HG03064 (cell line): ENCODE measurements at regions not wholly inside any gene's neighbourhood (a gene's known extent, or its start where the extent isn't known, plus 50 kb on each side); places are given as distances from the start of the nearest gene placed in this dataset.

ENCODE experiments used
- ATAC-seq: cut with Tn5 transposase; IDR thresholded peaks from one replicate; pipeline ENCODE4 v1.9.1; 2021; ENCODE audit warnings: low read depth; ENCODE audit not compliant: unreplicated experiment

GRCh38 chr18:28718696-28719095 is 541.8 kb upstream of the CDH2 start:
- ATAC-seq = no peak

DNA sequence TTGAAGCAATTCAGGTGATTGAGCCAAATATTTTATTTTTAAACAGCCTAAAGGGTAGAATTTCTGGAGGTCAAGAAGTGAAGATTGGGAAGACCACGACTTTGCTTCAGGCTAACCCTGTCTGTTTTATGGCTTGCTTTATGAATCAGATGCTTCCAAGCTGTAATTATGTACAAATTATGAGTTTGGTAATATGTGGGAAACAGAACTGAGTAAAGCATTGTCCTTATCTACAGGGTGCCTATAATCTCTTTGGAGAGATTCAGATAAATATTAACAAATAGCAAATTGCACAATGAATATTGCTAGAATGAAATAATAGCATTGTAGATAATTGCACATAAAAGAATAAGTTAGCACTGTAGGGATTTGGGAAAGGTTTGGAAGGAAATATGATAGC is 539.4 kb upstream of the CDH2 start:
- no peak for ATAC-seq

DNA sequence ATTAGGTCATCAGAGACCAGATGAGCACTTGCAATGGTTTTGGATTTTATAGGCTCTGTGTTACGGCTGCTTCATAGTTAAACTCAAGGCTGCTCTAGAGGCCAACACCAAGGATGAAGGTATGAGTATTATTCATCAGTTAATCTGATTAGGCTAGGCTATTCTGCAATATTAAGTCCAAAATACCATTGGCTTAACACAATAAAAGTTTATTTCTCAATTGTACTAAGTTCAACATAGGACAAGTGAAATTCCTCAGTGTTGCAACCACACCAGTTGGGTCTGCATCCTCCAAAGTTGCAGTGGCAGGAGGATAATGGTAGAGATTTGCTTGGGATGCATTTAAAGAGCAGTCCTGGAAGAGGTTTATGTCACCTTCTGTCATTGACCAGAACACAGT is 538.3 kb upstream of the CDH2 start:
- ATAC-seq = no peak

DNA sequence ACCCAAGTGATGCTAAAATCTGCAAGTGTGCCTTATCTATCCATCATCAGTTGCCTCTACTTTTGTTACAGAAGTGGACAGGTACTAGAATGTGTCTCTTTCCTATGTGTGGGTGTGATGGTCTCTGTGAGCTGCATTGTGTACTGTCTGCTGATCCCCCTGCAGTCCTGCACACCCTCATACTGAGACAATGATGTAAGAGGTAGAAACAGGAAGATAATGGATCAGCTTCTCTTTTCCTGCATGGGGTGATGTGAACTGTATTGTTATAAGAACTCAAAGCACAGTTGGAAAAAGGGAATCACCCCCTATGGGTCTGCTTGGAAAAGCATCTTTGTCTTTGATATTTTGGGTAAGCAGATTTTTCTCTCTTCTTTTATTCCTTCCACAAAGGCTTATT is 537.6 kb upstream of the CDH2 start:
- ATAC-seq = no peak

GRCh38 chr18:28712796-28713425 is 536.0 kb upstream of the CDH2 start:
- no peak for ATAC-seq

DNA sequence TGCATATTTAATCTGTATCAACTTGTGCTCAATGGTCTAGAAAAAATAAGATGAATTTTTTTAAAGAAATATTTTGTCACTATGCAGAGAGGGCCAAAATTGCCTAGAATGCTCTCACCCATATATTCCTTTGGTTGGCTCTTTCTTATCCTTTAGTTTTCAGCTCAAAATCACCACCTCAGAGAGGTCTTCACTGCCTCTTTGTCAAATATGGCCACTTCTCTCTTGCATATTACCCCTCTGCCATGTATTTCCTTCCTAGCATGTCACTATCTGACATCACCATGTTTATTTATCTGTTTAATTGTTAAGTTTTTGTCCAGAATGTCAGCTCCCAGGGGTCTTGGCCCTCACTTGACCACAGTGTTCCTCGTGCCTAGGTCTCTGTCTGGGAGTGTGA is 535.2 kb upstream of the CDH2 start:
- no peak for ATAC-seq

DNA sequence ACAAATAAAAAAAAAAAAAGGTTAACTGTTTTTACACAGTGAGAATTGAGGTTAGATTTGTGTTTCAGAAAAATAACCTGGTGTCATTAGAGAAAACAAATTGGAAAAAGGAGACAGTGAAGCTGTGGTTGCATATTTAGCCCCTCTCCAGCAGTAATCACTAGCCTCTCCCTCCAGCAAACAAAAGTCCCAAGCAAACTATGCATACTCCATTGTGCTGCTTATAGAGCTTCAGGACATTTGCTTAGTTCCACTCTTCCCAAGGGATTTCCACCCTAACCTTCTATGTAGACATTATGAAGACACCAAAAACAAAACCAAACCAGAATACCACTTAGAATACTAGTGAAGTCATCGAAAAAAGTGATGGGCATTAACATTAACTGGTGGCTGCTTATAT is 534.2 kb upstream of the CDH2 start:
- ATAC-seq = no peak

DNA sequence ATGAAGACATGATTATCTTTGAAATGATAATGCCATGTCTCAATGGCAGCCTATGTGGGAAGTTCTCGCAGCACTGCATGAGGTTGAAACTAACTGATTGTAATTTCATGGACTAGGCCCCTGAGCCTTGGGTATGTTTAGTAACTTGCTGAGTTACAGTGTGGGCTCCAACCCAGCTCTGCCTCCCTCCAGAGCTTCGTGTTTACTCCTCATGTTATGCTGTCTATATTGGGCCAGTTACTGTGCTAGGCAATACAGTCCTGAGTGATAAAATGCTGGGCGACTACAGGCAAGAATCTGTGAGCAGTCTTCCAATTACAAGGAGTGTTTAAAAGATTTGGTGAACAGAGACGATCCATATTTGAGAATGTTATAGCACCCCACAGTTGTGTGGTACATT is 530.1 kb upstream of the CDH2 start:
- no peak for ATAC-seq

GRCh38 chr18:28706397-28706796 is 529.5 kb upstream of the CDH2 start:
- no peak for ATAC-seq

GRCh38 chr18:28705482-28705881 is 528.6 kb upstream of the CDH2 start:
- ATAC-seq = no peak

DNA sequence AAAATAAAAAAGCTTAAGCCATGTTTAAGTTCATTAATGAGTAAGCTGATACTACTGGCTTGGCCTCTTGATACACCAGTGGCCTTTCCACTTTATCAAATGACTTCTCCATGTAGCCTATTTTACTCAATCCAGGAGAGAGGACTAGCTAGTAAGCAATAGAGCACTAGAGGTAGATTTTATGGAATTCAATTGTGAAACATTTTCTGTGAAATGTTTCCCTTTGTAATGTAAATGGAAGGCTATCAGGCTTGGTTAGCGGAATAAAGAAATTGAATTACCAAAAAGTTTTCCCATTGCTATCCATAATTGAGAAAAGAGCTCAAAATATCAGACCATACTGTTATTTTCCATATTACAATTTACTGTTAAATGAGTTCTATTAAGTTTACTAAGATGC is 515.4 kb upstream of the CDH2 start:
- no peak for ATAC-seq

DNA sequence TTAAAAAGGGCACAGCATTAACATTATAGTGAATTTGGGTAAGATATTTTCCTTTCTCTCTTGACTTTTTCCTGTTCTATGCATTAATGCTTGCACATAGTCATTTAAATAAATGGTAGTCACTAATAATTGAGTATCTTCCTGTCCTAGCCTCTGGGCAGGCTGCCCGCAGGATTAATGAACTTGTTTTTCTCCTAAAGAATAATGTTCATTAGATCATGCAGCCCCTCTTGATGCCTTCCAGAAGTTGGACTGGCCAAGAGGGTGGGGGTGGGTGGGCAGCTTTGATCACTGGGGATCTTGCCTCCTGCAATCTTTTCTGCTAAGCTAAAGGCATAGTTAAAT is 514.5 kb upstream of the CDH2 start:
- ATAC-seq = no peak

DNA sequence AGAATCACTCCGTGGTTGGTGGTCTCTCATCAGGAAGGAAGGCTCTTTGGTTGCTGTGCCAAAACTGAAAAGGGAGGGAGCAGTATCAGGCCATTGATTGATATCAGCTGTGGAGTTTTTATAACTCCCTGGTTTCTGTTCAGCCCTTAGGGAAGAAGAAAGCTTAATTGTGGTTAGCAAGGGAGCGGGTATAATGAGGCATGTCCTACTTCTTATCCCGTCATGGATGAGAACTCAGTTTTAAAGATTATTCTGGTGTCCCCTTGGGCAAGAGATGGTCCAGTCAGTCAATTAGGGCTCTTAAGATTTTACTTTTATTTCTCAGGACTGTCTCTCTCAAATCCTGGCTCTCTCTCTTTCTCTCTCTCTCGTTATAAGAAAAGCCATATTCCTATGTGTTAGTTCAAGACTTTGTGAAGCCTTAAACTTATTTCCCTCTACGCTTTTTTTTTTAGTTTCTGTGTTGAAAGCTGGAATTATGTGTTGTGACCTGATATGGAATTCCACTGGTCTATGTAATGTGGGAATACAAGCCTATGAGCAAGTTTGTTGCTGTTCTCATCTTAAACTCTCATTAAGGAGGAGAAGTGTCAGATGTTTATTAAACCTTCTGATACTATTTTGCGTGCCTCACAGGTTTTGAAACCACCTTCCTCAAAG is 514.0 kb upstream of the CDH2 start:
- no peak for ATAC-seq

GRCh38 chr18:28690100-28690499 is 513.2 kb upstream of the CDH2 start:
- no peak for ATAC-seq

DNA sequence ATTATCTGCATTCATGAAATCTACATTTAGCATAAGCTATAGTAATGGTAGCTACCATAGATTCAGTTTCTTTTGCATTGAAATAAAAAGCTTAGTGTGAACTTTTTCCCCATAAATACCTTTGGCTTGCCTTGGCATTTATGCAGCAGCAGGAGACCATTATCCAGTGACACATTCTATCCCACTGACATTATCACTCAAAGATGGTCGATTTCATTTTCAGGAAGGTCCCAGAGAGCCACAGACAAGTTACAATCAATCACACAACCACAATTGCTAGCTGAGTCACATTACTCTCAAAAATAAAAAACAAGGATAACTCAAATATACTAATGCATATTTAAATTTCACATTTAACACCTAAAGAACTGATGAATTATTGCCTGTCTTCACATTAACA is 512.7 kb upstream of the CDH2 start:
- ATAC-seq = no peak

- no peak for ATAC-seq
Observed at GRCh38 chr18:28684746-28685355, 507.9 kb upstream of the CDH2 start.

GRCh38 chr18:28682912-28683311 is 506.0 kb upstream of the CDH2 start:
- no peak for ATAC-seq

DNA sequence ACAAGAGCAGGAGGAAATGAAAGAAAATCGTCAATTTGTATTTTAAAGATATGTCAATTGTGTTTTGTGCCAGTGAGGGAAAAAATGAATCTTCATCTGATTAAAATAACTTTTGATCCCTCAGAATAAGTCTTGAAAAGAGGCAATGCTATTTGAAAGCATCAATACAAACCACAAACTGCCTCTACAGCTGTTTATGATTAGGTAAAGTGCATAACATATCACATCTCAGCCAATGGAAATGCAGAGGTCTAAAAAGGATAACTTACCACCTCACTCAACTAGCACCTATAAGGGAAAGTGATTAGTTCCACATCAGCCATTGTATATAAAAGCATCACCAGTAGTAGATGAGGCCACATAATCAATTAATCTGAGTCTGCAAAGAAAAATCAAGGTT is 492.2 kb upstream of the CDH2 start:
- ATAC-seq = no peak

DNA sequence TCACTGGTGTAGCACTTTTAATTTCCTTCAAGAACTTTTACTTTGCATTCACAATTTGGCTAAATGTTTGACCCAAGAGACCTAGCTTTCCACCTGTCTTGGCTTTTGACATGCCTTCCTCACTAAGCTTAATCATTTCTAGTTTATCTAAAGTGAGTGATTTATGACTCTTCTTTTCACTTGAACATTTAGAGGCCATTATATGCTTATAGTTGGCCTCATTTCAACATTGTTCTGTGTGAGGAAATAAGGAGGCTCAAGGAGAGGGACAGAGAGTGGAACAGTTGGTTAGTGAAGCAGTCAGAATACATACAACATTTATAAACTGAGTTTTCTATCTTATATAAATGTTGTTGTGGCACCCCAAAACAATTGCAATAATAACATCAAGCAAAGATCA is 489.3 kb upstream of the CDH2 start:
- ATAC-seq = no peak

DNA sequence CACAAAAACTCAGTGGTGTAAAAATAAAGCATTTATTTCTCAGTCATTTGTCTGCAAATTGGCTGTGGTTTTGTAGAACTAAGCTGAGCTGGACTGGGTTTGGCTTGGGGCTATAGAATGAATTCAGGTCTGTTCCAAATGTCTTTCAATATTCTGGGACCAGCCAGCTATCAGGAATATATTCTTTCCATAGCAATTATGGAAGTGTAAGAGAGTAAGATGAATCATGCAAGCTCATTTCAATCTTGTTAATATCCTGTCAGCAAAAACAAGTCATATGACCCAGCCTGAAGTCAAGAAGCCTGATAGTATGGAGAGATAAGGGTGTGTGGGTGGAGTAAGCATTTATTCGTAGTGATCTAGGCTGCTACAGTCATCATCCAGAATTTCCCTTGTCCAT is 481.0 kb upstream of the CDH2 start:
- no peak for ATAC-seq

GRCh38 chr18:28652654-28653053 is 475.7 kb upstream of the CDH2 start:
- ATAC-seq = no peak

DNA sequence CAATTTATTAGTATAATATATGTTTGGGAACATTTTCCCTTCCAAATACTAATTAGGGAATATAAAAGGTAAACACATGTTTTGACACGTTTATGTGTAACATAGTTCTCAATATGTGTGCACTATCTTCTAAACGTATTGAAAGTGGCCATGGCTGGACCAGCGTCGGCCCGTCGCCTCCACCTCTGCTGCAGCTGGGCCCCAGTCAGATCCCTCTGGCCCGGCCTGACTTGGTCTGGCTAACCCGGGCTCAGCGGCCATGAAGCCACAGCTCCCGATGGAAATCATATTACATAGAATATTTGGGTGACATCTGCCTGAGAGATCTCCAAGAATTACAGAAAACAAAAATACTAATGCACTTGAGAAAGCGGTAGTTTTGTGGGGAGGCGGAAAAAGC is 474.4 kb upstream of the CDH2 start:
- ATAC-seq = no peak
